Activated B cell treated with CpG ODN at 0.5 μM for 24 hours (primary cell): ENCODE measurements at regions not wholly inside any gene's neighbourhood (a gene's known extent, or its start where the extent isn't known, plus 50 kb on each side); places are given as distances from the start of the nearest gene placed in this dataset.

Experiments
- ATAC-seq: fragments of 200-7000 bp; cut with Tn5 transposase; one replicate; pipeline ENCODE4 v1.10.0; 2021; ENCODE audit warnings: low read depth, mild to moderate bottlenecking, moderate library complexity
- CTCF ChIA-PET: fragments of 350-600 bp; sonication (Branson Sonifier 250); formaldehyde crosslinking; loops from one replicate; lab custom pipeline; 2021; ENCODE audit warnings: antibody characterized with exemption; lab: Charles Lee
- POLR2A ChIA-PET: fragments of 350-600 bp; sonication (Branson Sonifier 250); formaldehyde crosslinking; loops from one replicate; lab custom pipeline; 2021; ENCODE audit warnings: antibody characterized with exemption; lab: Charles Lee
- DNase-seq: peaks from one replicate; pipeline ENCODE4 v3.0.0; 2022
- H3K27ac Mint-ChIP-seq: one replicate; pipeline ENCODE4 v1.8.0; 2020; ENCODE audit warnings: mixed read lengths
- H3K27me3 Mint-ChIP-seq: one replicate; pipeline ENCODE4 v1.8.0; 2021; ENCODE audit warnings: mixed read lengths
- H3K36me3 Mint-ChIP-seq: one replicate; pipeline ENCODE4 v1.8.0; 2021; ENCODE audit warnings: low read depth, mixed read lengths
- H3K4me1 Mint-ChIP-seq: one replicate; pipeline ENCODE4 v1.8.0; 2021; ENCODE audit warnings: mixed read lengths
- H3K4me3 Mint-ChIP-seq: one replicate; pipeline ENCODE4 v1.8.0; 2020; ENCODE audit warnings: mild to moderate bottlenecking, mixed read lengths
- H3K9me3 Mint-ChIP-seq: one replicate; pipeline ENCODE4 v1.8.0; 2020; ENCODE audit warnings: mixed read lengths
- CTCF ChIP-seq: fragments of 200-600 bp; IDR thresholded peaks from one replicate; pipeline ENCODE4 v1.8.0; 2022; ENCODE audit warnings: antibody characterized with exemption, mild to moderate bottlenecking
- intact Hi-C: fragments of 100-400 bp; cut with micrococcal nuclease; formaldehyde crosslinking; loops from one replicate; pipeline ENCODE4 v1.15.1; 2024

GRCh38 chr4:84366161-84366560 lies 132.9 kb downstream of the NKX6-1 start:
- ChIA-PET CTCF (no interaction called here), POLR2A (no interaction called here)
- DNase-seq (no peak), ATAC-seq (no peak)
- H3K27ac Mint-ChIP-seq = no peak overlapping the region
- H3K4me3 Mint-ChIP-seq = no peak overlapping the region
- intact Hi-C loops = no loop called here
- H3K27me3 Mint-ChIP-seq = no peaks in the 10 kb centered on the region
- H3K9me3 Mint-ChIP-seq = no peaks in the 10 kb centered on the region
- TF ChIP-seq CTCF = no peak
- no peaks in the 10 kb centered on the region for H3K4me1 Mint-ChIP-seq
- H3K36me3 Mint-ChIP-seq = no peaks in the 10 kb centered on the region

- Mint-ChIP-seq H3K36me3 (no peaks in the 10 kb centered on the region), H3K27ac (no peak overlapping the region), H3K4me1 (no peaks in the 10 kb centered on the region), H3K4me3 (no peak overlapping the region), H3K27me3 (no peaks in the 10 kb centered on the region), H3K9me3 (no peaks in the 10 kb centered on the region)
- ATAC-seq (no peak), DNase-seq (no peak)
- TF ChIP-seq CTCF = no peak
- ChIA-PET CTCF (no interaction called here), POLR2A (no interaction called here)
- intact Hi-C loops = no loop called here
These were observed 136.0 kb downstream of the NKX6-1 start for GRCh38 chr4:84362896-84363655.

- no peaks in the 10 kb centered on the region for H3K4me1 Mint-ChIP-seq
- H3K4me3 Mint-ChIP-seq = no peak overlapping the region
- H3K36me3 Mint-ChIP-seq = no peaks in the 10 kb centered on the region
- no peak for TF ChIP-seq CTCF
- H3K27ac Mint-ChIP-seq = no peak overlapping the region
- POLR2A ChIA-PET = no interaction called here
- intact Hi-C loops = no loop called here
- ATAC-seq (no peak), DNase-seq (no peak)
- CTCF ChIA-PET = no interaction called here
- H3K27me3 Mint-ChIP-seq = no peaks in the 10 kb centered on the region
- peaks cover 13% of the 10 kb centered on the region for H3K9me3 Mint-ChIP-seq
These were observed 156.9 kb downstream of the NKX6-1 start for GRCh38 chr4:84342161-84342560.

- intact Hi-C loops = no loop called here
- Mint-ChIP-seq H3K27ac (no peak overlapping the region), H3K4me1 (no peaks in the 10 kb centered on the region), H3K4me3 (no peak overlapping the region), H3K9me3 (peaks cover 13% of the 10 kb centered on the region), H3K36me3 (no peaks in the 10 kb centered on the region), H3K27me3 (no peaks in the 10 kb centered on the region)
- ATAC-seq = no peak
- no peak for DNase-seq
- ChIA-PET POLR2A (no interaction called here), CTCF (no interaction called here)
- TF ChIP-seq CTCF = no peak
These were observed 157.5 kb downstream of the NKX6-1 start for GRCh38 chr4:84341559-84341958.

- H3K9me3 Mint-ChIP-seq = peaks cover 9% of the 10 kb centered on the region
- H3K36me3 Mint-ChIP-seq = no peaks in the 10 kb centered on the region
- H3K4me1 Mint-ChIP-seq = no peaks in the 10 kb centered on the region
- ATAC-seq = no peak
- POLR2A ChIA-PET = no interaction called here
- CTCF ChIA-PET = no interaction called here
- no peak for DNase-seq
- H3K27me3 Mint-ChIP-seq = no peaks in the 10 kb centered on the region
- H3K27ac Mint-ChIP-seq = no peak overlapping the region
- TF ChIP-seq CTCF = no peak
- intact Hi-C loops = no loop called here
- H3K4me3 Mint-ChIP-seq = no peak overlapping the region
These were observed 160.7 kb downstream of the NKX6-1 start for GRCh38 chr4:84338367-84338766.
